Mononuclear cell (primary cell): ENCODE measurements at regions not wholly inside any gene's neighbourhood (a gene's known extent, or its start where the extent isn't known, plus 50 kb on each side); places are given as distances from the start of the nearest gene placed in this dataset.
"Not testable (repeated sequence)": the region's sequence is repeated elsewhere in the genome, so short reads cannot be mapped to it uniquely, and the experiment has no call there.

ENCODE experiments used
- H3K27me3 ChIP-seq: 2 replicates; pipeline ENCODE4 v1.6.0; 2011; ENCODE audit warnings: low read length, control low read depth; ENCODE audit not compliant: insufficient read depth
- H3K4me1 ChIP-seq: 2 replicates; pipeline ENCODE4 v1.5.1; 2011; ENCODE audit warnings: mild to moderate bottlenecking, low read length, control low read depth; ENCODE audit not compliant: insufficient read depth
- H3K4me3 ChIP-seq: 2 replicates; pipeline ENCODE4 v1.5.1; 2011; ENCODE audit warnings: mild to moderate bottlenecking, low read length, moderate library complexity
- H3K9me3 ChIP-seq: 2 replicates; pipeline ENCODE4 v1.5.1; 2011; ENCODE audit warnings: low read depth, mild to moderate bottlenecking, control low read depth, low read length

DNA sequence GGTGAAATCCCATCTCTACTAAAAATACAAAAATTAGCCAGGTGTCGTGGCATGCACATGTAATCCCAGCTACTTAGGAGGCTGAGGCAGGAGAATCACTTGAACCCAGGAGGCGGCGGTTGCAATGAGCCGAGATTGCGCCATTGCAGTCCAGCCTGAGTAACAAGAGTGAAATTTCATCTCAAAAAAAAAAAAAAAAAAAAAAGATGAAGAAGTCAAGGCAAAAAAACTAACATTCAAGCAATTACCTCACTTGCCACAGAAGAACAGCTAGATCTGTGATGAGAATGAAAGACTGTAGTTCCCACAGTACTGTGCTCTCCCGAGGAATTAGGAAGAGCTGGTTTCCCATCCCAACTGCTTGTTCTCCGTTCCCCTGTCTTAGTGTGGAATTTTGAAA lies 144.7 kb upstream of the ECI2 start:
- Histone ChIP-seq H3K4me1 (no peaks in the 10 kb centered on the region), H3K27me3 (peaks cover 9% of the 10 kb centered on the region), H3K4me3 (no peak overlapping the region), H3K9me3 (no peaks in the 10 kb centered on the region)

DNA sequence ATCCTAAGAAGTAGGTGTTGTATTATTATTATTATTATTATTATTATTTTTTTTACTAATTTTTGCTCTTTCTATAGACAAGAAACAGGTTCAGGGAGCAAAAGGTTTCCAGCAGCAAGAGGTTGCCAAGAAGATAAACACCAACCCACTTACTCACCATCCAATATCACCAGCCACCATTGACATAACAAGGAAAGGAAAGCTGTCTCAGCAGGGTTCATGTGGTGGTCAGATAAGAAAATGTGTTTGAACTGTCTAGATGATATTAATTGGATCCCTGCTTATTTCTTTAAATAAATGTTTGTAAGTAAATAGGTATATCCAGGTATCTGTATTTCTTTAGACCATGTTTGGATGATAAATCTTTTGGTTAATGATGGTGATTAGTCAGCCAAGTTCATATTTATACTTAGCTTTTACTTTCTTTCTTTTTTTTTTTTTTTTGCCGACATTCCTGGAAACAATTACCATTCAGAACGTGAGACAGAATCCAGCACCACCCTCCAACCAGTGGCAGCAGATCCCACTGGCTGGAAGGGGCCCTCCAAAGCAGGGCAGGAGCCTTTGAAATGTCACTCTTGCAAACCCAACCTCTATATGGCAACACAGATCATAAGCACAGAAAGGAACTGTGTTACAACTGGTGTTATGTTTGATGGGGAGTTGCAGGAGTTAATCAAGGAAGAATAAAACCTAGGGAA lies 139.2 kb upstream of the ECI2 start:
- Histone ChIP-seq H3K27me3 (no peaks in the 10 kb centered on the region), H3K4me3 (no peak overlapping the region), H3K9me3 (no peaks in the 10 kb centered on the region), H3K4me1 (no peaks in the 10 kb centered on the region)

DNA sequence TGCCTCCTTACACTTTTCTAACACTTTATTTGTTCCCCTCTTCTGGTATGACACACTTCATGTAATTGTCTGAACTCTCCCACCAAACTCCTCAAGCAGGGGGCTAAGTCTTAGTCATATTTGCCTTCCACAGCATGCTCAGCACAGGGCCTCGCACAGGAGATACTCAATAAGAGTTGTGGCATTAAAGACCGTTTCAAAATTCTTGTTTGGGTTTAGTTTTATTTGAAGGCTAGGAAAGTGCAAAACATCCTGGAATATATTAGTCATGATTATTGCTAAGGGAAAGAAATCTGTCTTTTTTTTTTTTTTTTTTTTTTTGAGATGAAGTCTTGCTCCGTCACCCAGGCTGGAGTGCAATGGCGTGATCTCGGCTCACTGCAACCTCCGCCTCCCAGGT lies 137.6 kb upstream of the ECI2 start:
- Histone ChIP-seq H3K4me1 (no peaks in the 10 kb centered on the region), H3K27me3 (no peaks in the 10 kb centered on the region), H3K4me3 (no peak overlapping the region), H3K9me3 (no peaks in the 10 kb centered on the region)

DNA sequence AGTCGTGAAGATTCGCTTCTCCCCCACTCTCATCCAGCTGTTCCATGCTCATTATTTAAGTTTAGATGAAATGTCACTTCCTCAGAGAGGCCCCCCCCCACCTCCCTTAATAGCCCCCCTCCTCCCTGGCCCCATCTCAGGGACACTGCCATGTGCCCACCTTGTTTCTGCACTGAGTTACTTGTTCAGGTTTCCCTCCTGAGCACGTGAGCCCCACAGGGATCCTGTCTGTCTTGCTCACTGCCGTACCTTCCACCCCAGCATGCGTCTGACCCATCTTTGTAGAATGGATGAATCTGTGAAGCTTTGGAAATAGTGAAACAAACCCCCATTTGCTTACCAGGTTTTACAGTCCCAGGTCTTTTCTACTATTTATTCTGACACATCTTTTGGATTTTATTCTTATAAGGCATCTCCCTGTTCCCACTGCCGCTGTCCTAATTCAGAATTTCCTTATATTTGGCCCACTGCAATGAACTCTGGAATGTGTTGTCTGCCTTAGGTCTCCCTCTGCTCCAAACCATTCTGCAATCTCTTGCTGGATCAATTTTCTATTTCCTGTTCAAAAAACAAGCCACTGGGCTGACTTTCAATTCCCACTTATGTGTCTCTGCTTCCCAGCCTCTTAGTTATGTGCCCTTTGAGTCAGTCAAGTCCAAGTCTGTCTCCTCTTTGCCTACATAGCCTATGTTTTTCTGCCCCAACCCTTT lies 136.5 kb upstream of the ECI2 start:
- Histone ChIP-seq H3K4me1 (no peaks in the 10 kb centered on the region), H3K4me3 (no peak overlapping the region), H3K9me3 (no peaks in the 10 kb centered on the region), H3K27me3 (no peaks in the 10 kb centered on the region)

DNA sequence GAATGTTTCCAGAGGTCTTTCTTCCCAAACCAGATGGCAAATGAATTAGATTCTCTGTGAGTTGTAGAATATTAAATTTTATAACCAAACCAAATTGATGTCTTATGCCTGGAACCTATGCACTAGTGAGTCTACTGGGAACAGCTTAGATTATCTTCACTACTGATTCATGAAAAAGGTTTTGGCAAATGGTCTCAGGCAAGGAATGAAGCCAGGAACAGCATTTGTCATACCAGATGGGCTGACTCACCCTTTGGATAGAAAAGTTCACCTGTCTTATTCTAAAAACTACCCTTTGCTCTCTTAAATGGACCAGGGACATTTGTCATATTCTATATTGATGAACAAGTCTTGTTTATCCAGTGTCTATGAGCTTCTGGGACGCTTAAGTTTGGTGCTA lies 135.4 kb upstream of the ECI2 start:
- no peaks in the 10 kb centered on the region for H3K9me3 ChIP-seq
- H3K4me3 ChIP-seq: no peak overlapping the region
- no peaks in the 10 kb centered on the region for H3K27me3 ChIP-seq
- no peaks in the 10 kb centered on the region for H3K4me1 ChIP-seq

DNA sequence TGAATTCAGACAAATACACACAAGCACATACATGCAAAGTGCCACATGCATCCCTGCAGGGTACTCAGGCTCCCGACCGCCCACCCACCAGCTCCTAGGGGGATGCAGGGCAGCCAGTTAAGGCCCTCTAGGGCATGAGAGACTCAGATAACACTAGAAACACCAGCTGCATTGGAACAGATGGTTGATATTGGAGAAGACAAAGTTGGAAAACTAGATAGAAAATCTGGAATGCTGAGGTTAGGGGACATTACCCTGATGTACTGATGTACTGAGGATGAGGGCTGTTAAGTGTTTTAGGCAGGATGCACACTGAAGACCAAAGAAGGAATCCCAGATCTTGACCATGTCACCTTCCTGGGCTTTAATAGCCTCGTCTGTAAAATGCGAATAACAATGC lies 134.6 kb upstream of the ECI2 start:
- H3K27me3 ChIP-seq: no peaks in the 10 kb centered on the region
- H3K4me1 ChIP-seq: no peaks in the 10 kb centered on the region
- no peaks in the 10 kb centered on the region for H3K9me3 ChIP-seq
- H3K4me3 ChIP-seq: no peak overlapping the region

DNA sequence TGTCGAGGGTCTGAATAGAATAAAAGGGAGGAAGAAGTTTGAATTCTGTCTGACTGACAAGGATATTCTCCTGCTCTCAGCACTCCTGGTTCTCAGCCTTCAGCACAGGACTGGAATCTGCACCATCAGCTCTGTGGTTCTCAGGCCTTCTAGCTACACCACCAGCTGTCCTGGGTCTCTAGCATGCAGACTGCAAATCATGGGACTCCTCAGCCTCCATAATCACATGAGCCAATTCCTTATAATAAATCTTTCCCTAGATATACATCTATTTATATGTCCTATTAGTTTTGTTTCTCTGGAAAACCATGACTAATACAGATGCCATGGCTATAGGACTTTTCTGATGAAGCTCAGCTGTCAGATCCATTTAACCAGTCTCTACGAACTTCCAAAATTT lies 132.8 kb upstream of the ECI2 start:
- no peaks in the 10 kb centered on the region for H3K9me3 ChIP-seq

DNA sequence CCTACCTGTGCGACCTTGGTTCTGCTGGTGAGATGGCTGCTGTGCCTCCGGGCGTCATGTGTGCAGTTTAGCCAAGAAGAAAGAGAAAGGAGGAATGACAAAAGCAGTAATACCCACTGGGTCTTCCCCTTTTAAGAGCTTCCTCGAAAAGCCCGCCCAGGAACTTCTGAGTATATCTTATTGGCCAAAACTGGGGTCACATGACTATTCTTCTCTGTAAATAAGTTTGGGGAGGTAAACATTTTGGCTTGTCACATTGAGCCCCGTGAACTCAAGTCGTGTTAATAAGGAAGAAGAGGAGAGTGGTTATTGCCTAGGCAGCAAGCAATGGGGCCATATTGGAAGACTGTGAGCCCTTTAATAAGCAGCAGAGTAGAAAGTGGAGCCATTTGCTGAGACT lies 130.4 kb upstream of the ECI2 start:
- no peak overlapping the region for H3K4me3 ChIP-seq
- no peaks in the 10 kb centered on the region for H3K27me3 ChIP-seq
- no peaks in the 10 kb centered on the region for H3K9me3 ChIP-seq
- H3K4me1 ChIP-seq: no peaks in the 10 kb centered on the region

More for the DNA sequence above, 132.8 kb upstream of the ECI2 start:
- H3K4me3 ChIP-seq: no peak overlapping the region
- no peaks in the 10 kb centered on the region for H3K4me1 ChIP-seq
- H3K27me3 ChIP-seq: no peaks in the 10 kb centered on the region

DNA sequence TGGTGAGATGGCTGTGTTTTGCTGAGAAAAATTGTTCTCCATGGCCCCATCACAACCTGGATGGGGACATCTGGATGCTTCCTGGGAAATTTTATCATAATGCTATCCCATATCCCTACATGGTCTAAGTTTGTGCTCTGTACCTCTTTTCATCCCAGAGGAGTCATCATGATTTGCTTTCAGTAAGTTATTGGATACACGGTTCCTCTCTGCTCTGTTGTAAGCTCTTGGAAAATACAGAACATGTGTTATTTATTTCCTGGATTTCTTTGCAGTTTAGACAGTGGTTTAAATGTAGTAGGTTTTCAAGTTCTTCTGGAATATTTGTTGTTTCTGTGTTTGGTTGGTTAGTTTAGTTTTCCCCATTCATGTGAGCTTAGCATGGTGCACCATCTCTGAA lies 129.2 kb upstream of the ECI2 start:
- H3K4me1 ChIP-seq: no peaks in the 10 kb centered on the region

DNA sequence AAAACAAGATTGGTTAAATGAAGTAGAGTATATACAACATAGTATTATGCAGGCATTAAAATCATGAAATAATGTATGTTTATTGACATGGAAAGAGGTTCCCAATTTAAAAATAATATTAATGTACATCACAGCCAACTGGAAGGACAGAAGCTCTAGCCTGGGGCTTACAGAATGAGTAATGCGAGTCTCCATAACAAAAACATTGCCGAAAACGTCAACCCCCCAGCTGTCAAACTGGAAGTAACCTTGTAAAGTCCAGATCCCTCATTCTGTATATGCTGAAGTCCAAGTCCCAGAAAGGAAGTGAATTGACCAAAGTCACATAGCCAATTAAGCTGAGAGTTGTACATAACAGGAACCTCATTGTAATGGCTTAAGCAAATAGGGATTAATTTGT lies 128.7 kb upstream of the ECI2 start:
- Histone ChIP-seq H3K27me3 (no peaks in the 10 kb centered on the region), H3K9me3 (no peaks in the 10 kb centered on the region), H3K4me3 (no peak overlapping the region), H3K4me1 (no peaks in the 10 kb centered on the region)

More for the DNA sequence above, 129.2 kb upstream of the ECI2 start:
- H3K9me3 ChIP-seq: no peaks in the 10 kb centered on the region
- no peak overlapping the region for H3K4me3 ChIP-seq
- no peaks in the 10 kb centered on the region for H3K27me3 ChIP-seq

DNA sequence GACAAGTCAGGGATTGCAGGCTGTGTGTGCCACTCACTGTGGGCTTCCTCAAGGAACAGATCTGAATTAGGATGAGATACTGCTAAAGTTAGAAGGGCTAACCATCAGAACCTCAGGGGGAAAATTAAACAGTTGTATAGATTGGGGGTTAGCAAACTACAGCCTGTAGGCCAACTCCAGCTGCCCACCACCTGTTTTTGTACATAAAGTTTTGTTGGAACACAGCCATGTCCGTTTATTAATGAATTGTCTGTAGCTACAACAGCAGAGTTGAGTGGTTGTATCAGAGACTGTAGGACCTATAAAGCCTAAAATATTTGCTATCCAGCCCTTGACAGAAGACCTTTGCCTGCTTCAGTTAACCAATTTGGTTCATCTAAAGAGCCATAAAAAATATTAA lies 127.2 kb upstream of the ECI2 start:
- H3K4me1 ChIP-seq: no peaks in the 10 kb centered on the region
- no peaks in the 10 kb centered on the region for H3K9me3 ChIP-seq
- no peaks in the 10 kb centered on the region for H3K27me3 ChIP-seq
- H3K4me3 ChIP-seq: no peak overlapping the region

DNA sequence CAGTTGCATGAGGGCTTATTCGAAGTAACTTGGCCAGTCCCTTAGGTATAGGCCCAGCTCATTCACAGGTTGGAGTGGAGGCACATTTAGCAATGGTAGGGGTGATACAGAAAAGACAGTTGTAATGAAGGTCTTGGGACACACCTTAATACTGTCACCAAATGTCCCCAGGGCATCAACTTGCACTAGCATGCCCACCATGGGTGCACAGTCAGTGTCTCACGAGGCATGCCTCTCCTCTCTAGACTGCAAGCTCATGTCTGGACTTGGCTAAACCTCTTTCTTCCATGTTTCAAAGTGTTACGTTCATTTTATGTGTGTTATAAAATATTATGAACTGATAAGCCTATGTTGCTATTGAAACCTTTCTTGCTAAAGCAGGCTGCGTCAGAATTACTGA lies 124.0 kb upstream of the ECI2 start:
- Histone ChIP-seq H3K27me3 (no peaks in the 10 kb centered on the region), H3K4me3 (no peak overlapping the region), H3K4me1 (no peaks in the 10 kb centered on the region), H3K9me3 (no peaks in the 10 kb centered on the region)

DNA sequence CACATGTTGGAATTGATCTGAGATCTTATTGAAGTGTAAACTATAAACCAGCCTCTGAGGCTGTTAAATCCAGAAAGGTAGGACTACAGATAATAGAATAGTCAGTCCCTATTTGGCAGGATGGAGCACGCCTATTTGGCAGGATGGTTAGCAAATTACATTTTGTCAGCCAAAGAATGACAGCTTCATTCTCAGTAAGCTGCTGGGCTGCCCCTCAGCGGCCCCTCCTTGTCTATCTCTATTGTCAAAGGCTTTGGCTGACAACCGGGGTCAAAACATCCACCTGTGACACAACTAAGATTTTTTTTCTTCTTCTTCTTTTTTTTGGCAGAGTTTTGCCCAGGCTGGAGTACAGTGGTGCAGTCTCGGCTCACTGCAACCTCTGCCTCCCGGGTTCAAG lies 123.4 kb upstream of the ECI2 start:
- no peaks in the 10 kb centered on the region for H3K4me1 ChIP-seq
- H3K4me3 ChIP-seq: no peak overlapping the region
- no peaks in the 10 kb centered on the region for H3K9me3 ChIP-seq
- no peaks in the 10 kb centered on the region for H3K27me3 ChIP-seq

DNA sequence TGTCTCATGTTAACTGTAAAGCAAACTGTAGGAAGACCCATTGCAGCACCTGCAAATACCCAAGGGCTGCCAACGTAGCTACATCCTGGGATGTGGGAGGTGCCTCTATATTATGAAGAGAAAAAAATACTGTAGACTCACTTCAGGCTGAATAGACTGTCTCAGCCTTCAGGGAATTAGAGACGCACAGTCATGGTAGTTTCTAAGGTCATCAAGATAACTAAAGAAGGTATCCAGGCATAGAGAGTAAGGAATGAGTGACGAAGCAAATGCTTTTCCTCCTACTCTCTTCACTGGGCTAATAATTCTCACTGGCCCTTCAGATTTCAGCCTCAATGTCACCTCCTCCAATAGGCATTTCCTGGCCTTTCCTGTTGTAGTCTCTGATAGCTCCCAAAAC lies 121.6 kb upstream of the ECI2 start:
- no peaks in the 10 kb centered on the region for H3K4me1 ChIP-seq
- H3K9me3 ChIP-seq: no peaks in the 10 kb centered on the region
- no peaks in the 10 kb centered on the region for H3K27me3 ChIP-seq
- H3K4me3 ChIP-seq: no peak overlapping the region

DNA sequence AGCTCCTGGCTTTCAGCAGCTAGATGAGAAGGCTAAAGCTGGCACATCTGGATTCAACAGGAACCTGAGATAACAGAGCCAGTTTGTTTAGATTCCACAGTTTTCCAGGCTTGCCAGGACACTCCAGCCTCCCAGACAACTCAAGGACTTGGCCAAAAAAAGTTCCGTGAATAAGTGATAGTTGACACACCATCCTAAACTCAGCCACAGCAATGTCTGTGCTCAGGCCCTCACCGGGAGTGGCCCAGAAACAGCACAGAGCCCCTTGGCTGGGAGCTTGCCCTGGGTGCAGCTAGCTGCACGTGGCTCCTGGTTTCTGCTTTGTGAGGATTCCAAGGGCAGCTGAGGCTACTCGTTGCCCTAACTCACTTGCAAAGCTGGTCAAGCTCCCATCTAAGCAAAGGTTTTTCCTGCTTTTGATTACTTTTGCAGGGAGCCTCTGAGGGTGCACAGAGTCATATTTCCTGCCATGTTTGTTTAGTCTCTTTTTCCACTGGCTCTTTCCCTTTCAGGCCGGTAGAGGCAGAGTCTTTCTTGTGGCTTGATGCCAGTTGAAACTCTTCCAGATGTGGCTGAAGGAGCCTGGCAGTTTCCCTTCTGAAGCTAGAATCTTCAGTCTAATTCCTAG lies 118.3 kb upstream of the ECI2 start:
- Histone ChIP-seq H3K4me1 (no peaks in the 10 kb centered on the region), H3K9me3 (peaks cover 9% of the 10 kb centered on the region), H3K4me3 (no peak overlapping the region), H3K27me3 (peaks cover 4% of the 10 kb centered on the region)

DNA sequence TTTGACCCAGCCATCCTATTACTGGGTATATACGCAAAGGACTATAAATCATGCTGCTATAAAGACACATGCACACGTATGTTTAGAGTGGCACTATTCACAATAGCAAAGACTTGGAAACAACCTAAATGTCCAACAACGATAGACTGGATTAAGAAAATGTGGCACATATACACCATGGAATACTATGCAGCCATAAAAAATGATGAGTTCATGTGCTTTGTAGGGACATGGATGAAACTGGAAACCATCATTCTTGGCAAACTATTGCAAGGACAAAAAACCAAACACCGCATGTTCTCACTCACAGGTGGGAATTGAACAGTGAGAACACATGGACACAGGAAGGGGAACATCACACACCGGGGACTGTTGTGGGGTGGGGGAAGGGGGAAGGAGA lies 117.1 kb upstream of the ECI2 start:
- not testable (repeated sequence) for H3K27me3 ChIP-seq, H3K4me3 ChIP-seq, H3K9me3 ChIP-seq, H3K4me1 ChIP-seq
